H1 (cell line): ENCODE measurements at regions not wholly inside any gene's neighbourhood (a gene's known extent, or its start where the extent isn't known, plus 50 kb on each side); places are given as distances from the start of the nearest gene placed in this dataset.

Experiments used
- CTCF ChIA-PET: fragments of 300-600 bp; sonication (Branson Sonifier 250); formaldehyde crosslinking; loops from one replicate; lab custom pipeline; 2021; ENCODE audit not compliant: partially characterized antibody; lab: Charles Lee
- POLR2A ChIA-PET: fragments of 300-600 bp; sonication (Branson Sonifier 250); formaldehyde crosslinking; loops from one replicate; lab custom pipeline; 2021; ENCODE audit warnings: inconsistent platforms; ENCODE audit not compliant: partially characterized antibody; lab: Charles Lee
- DNase-seq, 2 experiments: peaks; one replicate each; pipeline versions ENCODE4 v3.0.0 to v3.0.0-alpha.2; 2010 to 2022; ENCODE audit warnings: low spot score in 2 of 2, low read depth in 1 of 2, mixed read lengths in 1 of 2
- FAIRE-seq: peaks from 2 replicates; lab custom pipeline; 2011; peaks lifted over from hg19 to GRCh38; lab: Jason Lieb, UNC
- H2AFZ ChIP-seq: 2 replicates; pipeline ENCODE4 v1.8.1; 2012; ENCODE audit warnings: low read length, inconsistent platforms
- H2AK5ac ChIP-seq: 2 replicates; pipeline ENCODE4 v1.6.1; 2013; ENCODE audit warnings: low read depth, low read length
- H2BK120ac ChIP-seq: replicated peaks from 2 replicates; pipeline ENCODE3; 2013; ENCODE audit warnings: low read depth, low read length, inconsistent platforms
- H2BK12ac ChIP-seq: 2 replicates; pipeline ENCODE4 v1.6.1; 2013; ENCODE audit warnings: low read depth, low read length
- H2BK15ac ChIP-seq: 2 replicates; pipeline ENCODE4 v1.6.1; 2013; ENCODE audit warnings: low read length
- H2BK20ac ChIP-seq: 2 replicates; pipeline ENCODE4 v1.6.1; 2013; ENCODE audit warnings: low read length
- H2BK5ac ChIP-seq: 2 replicates; pipeline ENCODE4 v1.6.1; 2013; ENCODE audit warnings: low read depth, low read length
- H3K14ac ChIP-seq: 2 replicates; pipeline ENCODE4 v1.6.1; 2013; ENCODE audit warnings: inconsistent platforms; ENCODE audit not compliant: insufficient read length
- H3K18ac ChIP-seq: 2 replicates; pipeline ENCODE4 v1.6.1; 2013; ENCODE audit warnings: low read length; ENCODE audit errors: extremely low read depth
- H3K23ac ChIP-seq: 2 replicates; pipeline ENCODE4 v1.6.1; 2013; ENCODE audit warnings: inconsistent platforms; ENCODE audit not compliant: insufficient read length
- H3K23me2 ChIP-seq: 2 replicates; pipeline ENCODE4 v1.6.1; 2013; ENCODE audit warnings: low read depth, low read length
- H3K27ac ChIP-seq: 2 replicates; pipeline ENCODE4 v1.6.1; 2011; ENCODE audit warnings: low read depth, low read length, inconsistent platforms
- H3K27me3 ChIP-seq, 4 experiments: replicated peaks in 1 of 4; 1 replicate in 1 of 4; 2 replicates in 3 of 4; pipeline versions ENCODE4 v1.6.1 to v1.8.1; 2011 to 2013; ENCODE audit warnings: low read length in 3 of 4, mild to moderate bottlenecking in 3 of 4, inconsistent platforms in 2 of 4, mixed read lengths in 2 of 4, moderate library complexity in 1 of 4; ENCODE audit not compliant: control insufficient read depth in 3 of 4, insufficient read depth in 3 of 4; ENCODE audit errors: extremely low read depth in 1 of 4
- H3K36me3 ChIP-seq, 4 experiments: 2 replicates each; pipeline versions ENCODE4 v1.6.1 to v1.8.1; 2011 to 2013; ENCODE audit warnings: mild to moderate bottlenecking in 4 of 4, low read length in 3 of 4, moderate library complexity in 2 of 4, control low read depth in 1 of 4, inconsistent platforms in 1 of 4; ENCODE audit not compliant: insufficient read depth in 4 of 4, control insufficient read depth in 2 of 4
- H3K4ac ChIP-seq: replicated peaks from 2 replicates; pipeline ENCODE3; 2013; ENCODE audit warnings: low read length, low read depth, mixed read lengths, inconsistent platforms; ENCODE audit not compliant: insufficient read length
- H3K4me1 ChIP-seq, 4 experiments: replicated peaks in 1 of 4; 1 replicate in 1 of 4; 2 replicates in 3 of 4; pipeline versions ENCODE4 v1.6.1 to v1.8.1; 2011 to 2013; ENCODE audit warnings: low read length in 3 of 4, inconsistent platforms in 2 of 4, mixed read lengths in 1 of 4; ENCODE audit not compliant: insufficient read depth in 4 of 4, control insufficient read depth in 3 of 4
- H3K4me2 ChIP-seq, 2 experiments: 2 replicates each; pipeline versions ENCODE4 v1.6.1 to v1.8.1; 2011 to 2013; ENCODE audit warnings: low read depth in 2 of 2, low read length in 2 of 2, control low read depth in 1 of 2, inconsistent platforms in 1 of 2, mild to moderate bottlenecking in 1 of 2; ENCODE audit not compliant: insufficient read depth in 1 of 2
- H3K4me3 ChIP-seq, 4 experiments: fragments of 200-600, 300-600 bp in 1 of 4; sonication (generic), shearing (Covaris generic), sonication (Bioruptor Twin) in 1 of 4; 2 replicates each; pipeline versions ENCODE4 v1.5.1 to v1.8.1; 2011 to 2016; ENCODE audit warnings: low read length in 4 of 4, low read depth in 3 of 4, control low read depth in 2 of 4, inconsistent platforms in 2 of 4, mild to moderate bottlenecking in 2 of 4, mixed read lengths in 1 of 4, moderate library complexity in 1 of 4; ENCODE audit not compliant: insufficient read depth in 2 of 4; ENCODE audit errors: extremely low read depth in 1 of 4
- H3K56ac ChIP-seq: replicated peaks from 2 replicates; pipeline ENCODE3; 2013; ENCODE audit warnings: low read depth, mild to moderate bottlenecking, mixed read lengths, low read length, inconsistent platforms; ENCODE audit not compliant: insufficient read length
- H3K79me1 ChIP-seq: 2 replicates; pipeline ENCODE4 v1.6.1; 2013; ENCODE audit warnings: low read depth, low read length, control low read depth
- H3K79me2 ChIP-seq, 2 experiments: 2 replicates each; pipeline versions ENCODE4 v1.6.1 to v1.8.1; 2012 to 2013; ENCODE audit warnings: low read length in 2 of 2, mild to moderate bottlenecking in 2 of 2, inconsistent platforms in 1 of 2; ENCODE audit not compliant: insufficient read depth in 2 of 2, control insufficient read depth in 1 of 2
- H3K9ac ChIP-seq, 4 experiments: replicated peaks in 1 of 4; 1 replicate in 1 of 4; 2 replicates in 3 of 4; pipeline versions ENCODE4 v1.6.1 to v1.8.1; 2011 to 2013; ENCODE audit warnings: low read depth in 3 of 4, low read length in 3 of 4, control low read depth in 2 of 4, mild to moderate bottlenecking in 2 of 4, moderate library complexity in 2 of 4, inconsistent platforms in 1 of 4; ENCODE audit errors: extremely low read depth in 1 of 4
- H3K9me3 ChIP-seq, 2 experiments: 2 replicates each; pipeline versions ENCODE4 v1.6.1 to v1.8.1; 2012 to 2013; ENCODE audit warnings: mild to moderate bottlenecking in 2 of 2, moderate library complexity in 2 of 2, control low read depth in 1 of 2, inconsistent platforms in 1 of 2, low read depth in 1 of 2, low read length in 1 of 2, mixed read lengths in 1 of 2; ENCODE audit not compliant: insufficient read depth in 2 of 2
- H4K20me1 ChIP-seq, 2 experiments: replicated peaks in 1 of 2; 2 replicates each; pipeline versions ENCODE3 to v1.8.1; 2011 to 2013; ENCODE audit warnings: inconsistent platforms in 2 of 2, low read length in 2 of 2, mild to moderate bottlenecking in 1 of 2; ENCODE audit not compliant: insufficient read depth in 2 of 2, control insufficient read depth in 1 of 2
- H4K5ac ChIP-seq: 2 replicates; pipeline ENCODE4 v1.6.1; 2013; ENCODE audit warnings: low read length, low read depth, mixed read lengths, inconsistent platforms; ENCODE audit not compliant: insufficient read length
- H4K8ac ChIP-seq: 2 replicates; pipeline ENCODE4 v1.8.0; 2013; ENCODE audit warnings: mild to moderate bottlenecking, moderate library complexity, low read length, inconsistent platforms; ENCODE audit not compliant: insufficient read depth; ENCODE audit errors: extremely low read depth
- H4K91ac ChIP-seq: replicated peaks from 2 replicates; pipeline ENCODE3; 2013; ENCODE audit warnings: low read length, mixed read lengths, inconsistent platforms; ENCODE audit not compliant: insufficient read length
- CBX5 ChIP-seq: fragments of 300-800, 300-1000 bp; sonication (generic); IDR thresholded peaks from 2 replicates; pipeline ENCODE4 v1.7.1; 2016; ENCODE audit warnings: antibody characterized with exemption, low read length, low read depth
- CBX8 ChIP-seq: fragments of 300-800, 300-1000 bp; sonication (generic); IDR thresholded peaks from 2 replicates; pipeline ENCODE4 v1.7.1; 2016; ENCODE audit warnings: low read depth, low read length, borderline replicate concordance
- CEBPB ChIP-seq: IDR thresholded peaks from 2 replicates; pipeline ENCODE4 v1.6.1; 2012; ENCODE audit warnings: low read depth, low read length
- FOSL1 ChIP-seq: IDR thresholded peaks from 2 replicates; pipeline ENCODE4 v1.6.1; 2011; ENCODE audit warnings: mild to moderate bottlenecking, low read depth, low read length, moderate library complexity; ENCODE audit not compliant: insufficient read depth
- POLR2AphosphoS5 ChIP-seq: IDR thresholded peaks from 2 replicates; pipeline ENCODE4 v1.6.1; 2011; ENCODE audit warnings: low read depth, low read length
- RXRA ChIP-seq: IDR thresholded peaks from 2 replicates; pipeline ENCODE4 v1.6.1; 2011; ENCODE audit warnings: low read depth, mild to moderate bottlenecking, low read length, moderate library complexity; ENCODE audit not compliant: insufficient read depth
- TAF1 ChIP-seq: IDR thresholded peaks from 2 replicates; pipeline ENCODE4 v1.6.1; 2011; ENCODE audit warnings: mild to moderate bottlenecking, low read depth, low read length
- TBP ChIP-seq: IDR thresholded peaks from 2 replicates; pipeline ENCODE4 v1.6.1; 2011; ENCODE audit warnings: low read depth, low read length, improper control_type of control experiment
- YY1 ChIP-seq: IDR thresholded peaks from 2 replicates; pipeline ENCODE4 v1.6.1; 2011; ENCODE audit warnings: low read depth, mild to moderate bottlenecking, low read length
- WGBS, 2 experiments: shearing (Covaris generic) in 1 of 2; methylation state at CpG; one replicate each; pipeline versions ENCODE4 v1.1.6 to v1.1.7; 2013 to 2015; ENCODE audit warnings: low lambda C conversion rate in 2 of 2, mixed read lengths in 2 of 2, inconsistent platforms in 1 of 2, low coverage in 1 of 2, missing lambda C conversion rate in 1 of 2; ENCODE audit not compliant: insufficient replicate concordance in 2 of 2, insufficient coverage in 1 of 2, insufficient read length in 1 of 2; ENCODE audit errors: extremely low coverage in 1 of 2, missing lambda C conversion rate in 1 of 2; 5-methylcytosine and 5-hydroxymethylcytosine counted together
- TF ChIP-seq, protein P1 (sequence below): IDR thresholded peaks from 2 replicates; pipeline ENCODE4 v1.6.1; 2011; ENCODE audit warnings: low read depth, mild to moderate bottlenecking, low read length; ENCODE audit not compliant: insufficient read depth

DNA sequence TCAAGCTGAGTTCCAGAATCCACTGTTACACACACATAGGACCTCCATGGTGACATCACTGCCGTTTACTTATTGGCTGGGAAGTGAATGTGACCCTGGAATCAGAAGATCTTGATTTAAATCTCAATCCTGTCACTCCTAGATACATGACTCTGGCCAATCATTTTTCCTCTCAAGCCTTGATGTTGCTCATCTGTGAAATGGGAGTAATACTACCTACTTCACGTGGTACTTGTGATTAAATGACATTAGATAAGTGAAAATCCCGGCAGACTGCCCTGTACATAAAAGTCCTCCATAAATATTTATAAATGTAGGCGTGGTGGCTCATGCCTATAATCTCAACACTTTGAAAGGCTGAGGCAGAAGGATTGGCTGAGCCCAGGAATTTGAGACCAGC lies 88.0 kb upstream of the SVIL start:
- Histone ChIP-seq H2BK120ac (no peak overlapping the region), H3K79me2 (peaks cover 0 to 30% of the 10 kb centered on the region in 2 experiments; a peak in 2 of 4 replicates), H3K4me3 (no peak overlapping the region), H3K27ac (no peak overlapping the region), H2BK15ac (no peak overlapping the region), H2BK20ac (no peak overlapping the region), H3K79me1 (0 out of 2 replicates have a peak, but pooled peaks cover 3% of the 10 kb centered on the region), H2AK5ac (no peak overlapping the region), H3K4me2 (no peak overlapping the region), H4K8ac (no peak overlapping the region), H2AFZ (no peak overlapping the region), H3K27me3 (no peaks in the 10 kb centered on the region), H2BK5ac (no peak overlapping the region), H3K4me1 (peaks cover 0 to 4% (median 2%) of the 10 kb centered on the region in 4 experiments; a peak in 3 of 7 replicates), H3K23ac (no peak overlapping the region), H3K56ac (no peak overlapping the region), H3K36me3 (no peaks in the 10 kb centered on the region; a peak in 1 of 8 replicates), H3K18ac (no peak overlapping the region), H4K20me1 (no peaks in the 10 kb centered on the region), H4K91ac (no peak overlapping the region), H2BK12ac (no peak overlapping the region), H4K5ac (no peak overlapping the region), H3K4ac (no peak overlapping the region), H3K9me3 (peaks cover 3 to 13% of the 10 kb centered on the region in 2 experiments; a peak in 2 of 4 replicates), H3K23me2 (no peaks in the 10 kb centered on the region), H3K9ac (no peak overlapping the region), H3K14ac (no peak overlapping the region)
- CTCF ChIA-PET: no interaction called here
- no peak for DNase-seq
- WGBS, 2 experiments: 86% methylated on average over 4 of the region's 4 CpGs; no CpG with 5 or more reads in 1 of the 2 experiments
- TF ChIP-seq CBX8 (no peak), TAF1 (no peak), FOSL1 (no peak), POLR2AphosphoS5 (no peak), YY1 (no peak), TBP (no peak), RXRA (no peak), CBX5 (no peak), CEBPB (no peak)
- TF ChIP-seq, protein P1, sequence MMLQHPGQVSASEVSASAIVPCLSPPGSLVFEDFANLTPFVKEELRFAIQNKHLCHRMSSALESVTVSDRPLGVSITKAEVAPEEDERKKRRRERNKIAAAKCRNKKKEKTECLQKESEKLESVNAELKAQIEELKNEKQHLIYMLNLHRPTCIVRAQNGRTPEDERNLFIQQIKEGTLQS: no peak
- no peak for FAIRE-seq
- POLR2A ChIA-PET: no interaction called here
